ENCODE measurements at regions not wholly inside any gene's neighbourhood (a gene's known extent, or its start where the extent isn't known, plus 50 kb on each side); places are given as distances from the start of the nearest gene placed in this dataset.

DNA sequence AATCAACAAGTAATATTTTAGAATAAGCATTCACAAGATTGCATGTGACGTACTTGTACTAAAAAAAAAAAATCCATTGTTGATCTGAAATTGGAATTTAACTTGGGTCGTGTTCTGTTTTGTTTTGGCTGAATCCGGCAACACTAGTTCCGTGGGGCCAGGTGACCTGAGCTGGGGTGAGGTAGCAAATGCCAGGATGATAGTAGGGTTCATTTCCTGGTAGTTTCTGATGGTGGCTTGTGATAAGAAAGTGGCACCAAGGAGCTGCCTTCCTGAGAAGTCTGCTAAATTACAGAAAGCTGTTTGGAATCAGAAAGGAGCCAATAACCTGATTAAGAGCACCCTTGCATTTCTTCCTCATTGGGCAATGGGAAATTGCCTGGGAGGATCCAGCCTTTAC lies 126.4 kb upstream of the DLX2 start:
- TF ChIP-seq, protein P1, sequence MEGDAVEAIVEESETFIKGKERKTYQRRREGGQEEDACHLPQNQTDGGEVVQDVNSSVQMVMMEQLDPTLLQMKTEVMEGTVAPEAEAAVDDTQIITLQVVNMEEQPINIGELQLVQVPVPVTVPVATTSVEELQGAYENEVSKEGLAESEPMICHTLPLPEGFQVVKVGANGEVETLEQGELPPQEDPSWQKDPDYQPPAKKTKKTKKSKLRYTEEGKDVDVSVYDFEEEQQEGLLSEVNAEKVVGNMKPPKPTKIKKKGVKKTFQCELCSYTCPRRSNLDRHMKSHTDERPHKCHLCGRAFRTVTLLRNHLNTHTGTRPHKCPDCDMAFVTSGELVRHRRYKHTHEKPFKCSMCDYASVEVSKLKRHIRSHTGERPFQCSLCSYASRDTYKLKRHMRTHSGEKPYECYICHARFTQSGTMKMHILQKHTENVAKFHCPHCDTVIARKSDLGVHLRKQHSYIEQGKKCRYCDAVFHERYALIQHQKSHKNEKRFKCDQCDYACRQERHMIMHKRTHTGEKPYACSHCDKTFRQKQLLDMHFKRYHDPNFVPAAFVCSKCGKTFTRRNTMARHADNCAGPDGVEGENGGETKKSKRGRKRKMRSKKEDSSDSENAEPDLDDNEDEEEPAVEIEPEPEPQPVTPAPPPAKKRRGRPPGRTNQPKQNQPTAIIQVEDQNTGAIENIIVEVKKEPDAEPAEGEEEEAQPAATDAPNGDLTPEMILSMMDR (IDR thresholded peaks at IDR 0.05): no peak
- Histone ChIP-seq H3K27ac (no peak overlapping the region), H3K4me3 (no peak overlapping the region), H3K27me3 (no peaks in the 10 kb centered on the region), H3K36me3 (no peaks in the 10 kb centered on the region), H3K4me1 (peaks cover 0 to 3% (median 0%) of the 10 kb centered on the region in 4 donors), H3K9me3 (no peaks in the 10 kb centered on the region)
- intact Hi-C loops (cut with DNase I; ENCODE audit: low total_unique reads): no loop called here
- DNase-seq: no peak

DNA sequence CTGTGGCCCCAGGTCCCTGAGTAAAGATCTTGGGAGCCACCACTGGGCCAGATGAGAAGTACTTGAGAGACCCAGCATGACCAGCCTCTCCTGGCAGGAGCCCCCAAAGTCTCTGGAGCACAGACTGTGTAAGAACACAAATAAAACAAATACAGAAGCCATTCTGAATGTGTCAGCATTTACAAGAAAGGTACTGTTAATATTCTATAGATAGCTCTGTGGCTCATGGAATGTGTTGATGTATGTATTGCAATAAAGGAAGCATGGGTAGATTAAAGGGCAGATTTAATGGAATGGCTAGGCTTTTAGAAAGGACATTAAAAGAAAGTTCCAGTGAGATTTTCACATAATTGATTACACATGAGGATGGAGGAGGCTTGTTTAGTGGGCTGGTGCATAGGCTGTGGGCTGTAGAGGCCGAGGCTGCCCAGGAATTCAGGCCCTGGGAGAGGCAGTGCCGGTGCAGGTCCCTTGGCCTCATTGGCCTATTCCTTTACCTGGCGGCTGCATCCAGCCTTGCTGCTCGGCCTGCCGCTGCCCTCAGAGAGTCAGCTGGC lies 127.7 kb upstream of the DLX2 start:
- H3K27ac ChIP-seq: no peak overlapping the region
- intact Hi-C loops (cut with DNase I; ENCODE audit: low total_unique reads): no loop called here
- peaks cover 0 to 12% (median 10%) of the 10 kb centered on the region in 4 donors for H3K4me1 ChIP-seq
- H3K4me3 ChIP-seq: no peak overlapping the region
- no peaks in the 10 kb centered on the region for H3K36me3 ChIP-seq
- no peak for DNase-seq
- H3K9me3 ChIP-seq: no peaks in the 10 kb centered on the region
- peaks cover 0 to 10% of the 10 kb centered on the region in 2 donors for H3K27me3 ChIP-seq
- TF ChIP-seq, protein P1 (IDR thresholded peaks at IDR 0.05): no peak

DNA sequence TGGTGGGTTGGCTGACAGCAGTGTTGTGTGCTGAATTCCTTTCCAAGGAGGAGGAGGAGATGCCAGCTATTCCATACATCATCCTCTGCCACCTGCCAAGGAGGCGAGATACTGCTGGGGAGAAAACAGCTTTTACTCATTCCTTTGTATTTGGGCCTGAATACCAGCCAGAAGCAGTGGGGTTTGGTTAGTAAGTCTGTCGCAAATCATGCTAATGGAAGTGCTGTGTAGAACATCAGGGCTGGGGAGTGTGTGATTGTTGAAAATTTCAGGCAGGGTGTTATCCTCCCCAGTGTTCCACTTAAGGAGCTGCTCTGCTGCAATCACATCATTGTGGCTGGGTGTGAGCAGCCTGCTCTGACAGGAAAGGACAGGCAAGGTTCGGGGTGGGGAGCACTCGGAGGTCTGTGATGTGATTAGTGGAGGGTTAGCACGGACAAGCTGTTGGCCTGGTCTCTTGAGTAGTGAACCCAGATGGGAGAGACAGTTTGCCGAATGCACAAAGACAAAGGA lies 128.2 kb upstream of the DLX2 start:
- TF ChIP-seq, protein P1 (IDR thresholded peaks at IDR 0.05): no peak
- peaks cover 0 to 15% of the 10 kb centered on the region in 2 donors for H3K27me3 ChIP-seq
- DNase-seq: no peak
- no peaks in the 10 kb centered on the region for H3K9me3 ChIP-seq
- peaks cover 0 to 15% (median 11%) of the 10 kb centered on the region in 4 donors for H3K4me1 ChIP-seq
- H3K36me3 ChIP-seq: no peaks in the 10 kb centered on the region
- H3K4me3 ChIP-seq: no peak overlapping the region
- intact Hi-C loops (cut with DNase I; ENCODE audit: low total_unique reads): no loop called here
- no peak overlapping the region for H3K27ac ChIP-seq

DNA sequence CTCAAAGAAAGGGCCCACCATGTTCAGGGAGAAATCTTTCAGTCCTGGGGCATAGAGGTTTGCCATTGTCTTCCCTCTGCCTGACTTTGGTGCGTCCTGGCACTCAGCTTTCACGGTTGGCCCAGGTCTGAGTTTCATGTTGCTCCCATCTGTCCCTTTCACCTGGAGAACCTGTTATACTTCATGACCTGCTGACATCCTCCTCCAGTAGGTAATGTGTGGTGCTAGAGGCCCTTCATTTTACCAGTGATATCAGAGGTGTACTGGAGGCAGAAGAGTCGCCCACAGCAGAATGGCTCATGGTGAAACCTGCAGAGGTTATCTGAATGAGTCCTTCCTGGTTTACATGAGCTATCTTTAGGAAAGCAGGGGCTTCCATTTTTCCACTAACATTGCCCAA lies 128.8 kb upstream of the DLX2 start:
- Histone ChIP-seq H3K27ac (no peak overlapping the region), H3K9me3 (no peaks in the 10 kb centered on the region), H3K4me1 (peaks cover 0 to 15% (median 11%) of the 10 kb centered on the region in 4 donors), H3K36me3 (no peaks in the 10 kb centered on the region), H3K4me3 (no peak overlapping the region), H3K27me3 (peaks cover 0 to 19% of the 10 kb centered on the region in 2 donors)
- intact Hi-C loops (cut with DNase I; ENCODE audit: low total_unique reads): no loop called here
- no peak for DNase-seq
- TF ChIP-seq, protein P1 (IDR thresholded peaks at IDR 0.05): no peak

DNA sequence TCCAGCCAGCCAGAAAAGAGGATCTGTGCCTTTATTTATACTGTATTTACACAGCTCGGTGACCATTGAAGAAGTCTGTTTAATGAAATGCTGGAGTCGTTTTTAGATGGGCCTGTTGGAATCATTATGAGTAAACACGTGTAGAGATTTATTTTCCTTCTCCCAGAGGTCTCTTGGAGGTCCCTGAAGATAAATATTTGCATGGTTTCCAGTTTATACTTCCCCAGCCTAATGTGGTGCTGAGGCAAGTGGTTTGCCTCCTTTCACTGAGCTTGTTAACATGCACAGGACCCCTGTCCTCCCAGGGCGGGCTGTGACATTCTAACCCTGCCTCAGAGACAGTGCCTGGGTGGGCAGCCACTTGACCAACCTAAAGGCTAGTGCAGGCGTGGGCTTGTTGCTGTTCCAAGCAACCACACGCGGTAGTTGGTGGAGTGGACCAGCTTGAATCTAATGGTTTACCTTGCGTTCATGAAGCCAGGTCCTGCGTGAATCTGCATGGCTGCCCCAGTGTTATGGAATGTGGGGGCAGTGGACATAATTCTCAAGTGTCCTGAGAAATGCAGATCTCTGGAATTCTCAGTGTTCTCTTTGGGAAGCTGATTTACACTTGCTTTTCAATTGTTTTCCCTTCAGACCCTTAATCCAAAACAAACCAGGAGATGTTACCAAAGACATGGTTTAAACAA lies 130.2 kb upstream of the DLX2 start:
- H3K4me3 ChIP-seq: no peak overlapping the region
- no peak for DNase-seq
- TF ChIP-seq, protein P1 (IDR thresholded peaks at IDR 0.05): no peak
- no peak overlapping the region for H3K27ac ChIP-seq
- intact Hi-C loops (cut with DNase I; ENCODE audit: low total_unique reads): no loop called here
- H3K27me3 ChIP-seq: peaks cover 0 to 25% of the 10 kb centered on the region in 2 donors
- H3K4me1 ChIP-seq: peaks cover 0 to 15% (median 11%) of the 10 kb centered on the region in 4 donors
- H3K9me3 ChIP-seq: no peaks in the 10 kb centered on the region
- H3K36me3 ChIP-seq: no peaks in the 10 kb centered on the region

Measured in tibial artery (tissue), 4 donors.